PC-9 (cell line): ENCODE measurements at regions not wholly inside any gene's neighbourhood (a gene's known extent, or its start where the extent isn't known, plus 50 kb on each side); places are given as distances from the start of the nearest gene placed in this dataset.

Source experiments
- EZH2 ChIP-seq: fragments of 200-600 bp; sonication (generic); IDR thresholded peaks from 2 replicates; pipeline ENCODE4 v1.8.0; 2017; ENCODE audit warnings: antibody characterized with exemption, low read depth
- TF ChIP-seq, protein P1 (sequence below): fragments of 200-600 bp; sonication (generic); conservative IDR thresholded peaks from 2 replicates; pipeline ENCODE4 v1.6.1; 2017; ENCODE audit warnings: mixed run types, antibody characterized with exemption, mild to moderate bottlenecking, moderate library complexity

DNA sequence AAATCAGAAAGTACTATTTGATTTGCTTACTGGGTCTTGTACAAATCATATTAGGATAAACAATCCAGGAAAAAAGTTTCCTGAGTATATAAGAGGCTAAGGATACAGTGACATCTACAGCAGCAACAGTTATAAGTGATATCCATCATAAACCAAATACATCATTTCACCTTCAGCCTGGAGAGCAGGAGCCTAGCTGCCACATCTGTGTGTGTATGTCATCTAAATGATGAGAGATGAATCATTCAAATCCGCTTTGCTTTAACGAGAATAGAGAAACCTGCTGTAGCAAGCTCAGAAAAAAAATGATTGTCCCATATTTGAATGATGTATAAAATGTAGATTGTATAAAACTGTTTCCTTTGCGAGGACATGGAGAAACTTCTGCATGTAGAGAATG, 841.4 kb downstream of the SI start:
- TF ChIP-seq, protein P1, sequence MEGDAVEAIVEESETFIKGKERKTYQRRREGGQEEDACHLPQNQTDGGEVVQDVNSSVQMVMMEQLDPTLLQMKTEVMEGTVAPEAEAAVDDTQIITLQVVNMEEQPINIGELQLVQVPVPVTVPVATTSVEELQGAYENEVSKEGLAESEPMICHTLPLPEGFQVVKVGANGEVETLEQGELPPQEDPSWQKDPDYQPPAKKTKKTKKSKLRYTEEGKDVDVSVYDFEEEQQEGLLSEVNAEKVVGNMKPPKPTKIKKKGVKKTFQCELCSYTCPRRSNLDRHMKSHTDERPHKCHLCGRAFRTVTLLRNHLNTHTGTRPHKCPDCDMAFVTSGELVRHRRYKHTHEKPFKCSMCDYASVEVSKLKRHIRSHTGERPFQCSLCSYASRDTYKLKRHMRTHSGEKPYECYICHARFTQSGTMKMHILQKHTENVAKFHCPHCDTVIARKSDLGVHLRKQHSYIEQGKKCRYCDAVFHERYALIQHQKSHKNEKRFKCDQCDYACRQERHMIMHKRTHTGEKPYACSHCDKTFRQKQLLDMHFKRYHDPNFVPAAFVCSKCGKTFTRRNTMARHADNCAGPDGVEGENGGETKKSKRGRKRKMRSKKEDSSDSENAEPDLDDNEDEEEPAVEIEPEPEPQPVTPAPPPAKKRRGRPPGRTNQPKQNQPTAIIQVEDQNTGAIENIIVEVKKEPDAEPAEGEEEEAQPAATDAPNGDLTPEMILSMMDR: no peak
- no peak for TF ChIP-seq EZH2
